ENCODE measurements at regions not wholly inside any gene's neighbourhood (a gene's known extent, or its start where the extent isn't known, plus 50 kb on each side); places are given as distances from the start of the nearest gene placed in this dataset.

- TF ChIP-seq CTCF (IDR thresholded peaks at IDR 0.05; ENCODE audit: partially characterized antibody, unreplicated experiment): no peak
Measured at GRCh38 chr5:125794922-125795321, 628.3 kb upstream of the GRAMD2B start.

GRCh38 chr5:125798307-125798706 is 624.9 kb upstream of the GRAMD2B start:
- no peak overlapping the region for H3K4me3 Mint-ChIP-seq (ENCODE audit: unreplicated experiment)
- no peak for DNase-seq
- no peaks in the 10 kb centered on the region for H3K27me3 Mint-ChIP-seq (ENCODE audit: unreplicated experiment)
- no peak for TF ChIP-seq CTCF (IDR thresholded peaks at IDR 0.05; ENCODE audit: partially characterized antibody, unreplicated experiment)
- no peak overlapping the region for H3K27ac Mint-ChIP-seq (ENCODE audit: unreplicated experiment)
- H3K9me3 Mint-ChIP-seq (ENCODE audit: unreplicated experiment): no peaks in the 10 kb centered on the region
- no peaks in the 10 kb centered on the region for H3K36me3 Mint-ChIP-seq (ENCODE audit: unreplicated experiment)
- peaks cover 2% of the 10 kb centered on the region for H3K4me1 Mint-ChIP-seq (ENCODE audit: low read depth, unreplicated experiment)

More at GRCh38 chr5:125794922-125795321, 628.3 kb upstream of the GRAMD2B start:
- Mint-ChIP-seq H3K27ac (ENCODE audit: unreplicated experiment) (no peak overlapping the region), H3K36me3 (ENCODE audit: unreplicated experiment) (no peaks in the 10 kb centered on the region), H3K4me3 (ENCODE audit: unreplicated experiment) (no peak overlapping the region), H3K27me3 (ENCODE audit: unreplicated experiment) (no peaks in the 10 kb centered on the region), H3K9me3 (ENCODE audit: unreplicated experiment) (no peaks in the 10 kb centered on the region), H3K4me1 (ENCODE audit: low read depth, unreplicated experiment) (peaks cover 2% of the 10 kb centered on the region)
- no peak for DNase-seq

DNA sequence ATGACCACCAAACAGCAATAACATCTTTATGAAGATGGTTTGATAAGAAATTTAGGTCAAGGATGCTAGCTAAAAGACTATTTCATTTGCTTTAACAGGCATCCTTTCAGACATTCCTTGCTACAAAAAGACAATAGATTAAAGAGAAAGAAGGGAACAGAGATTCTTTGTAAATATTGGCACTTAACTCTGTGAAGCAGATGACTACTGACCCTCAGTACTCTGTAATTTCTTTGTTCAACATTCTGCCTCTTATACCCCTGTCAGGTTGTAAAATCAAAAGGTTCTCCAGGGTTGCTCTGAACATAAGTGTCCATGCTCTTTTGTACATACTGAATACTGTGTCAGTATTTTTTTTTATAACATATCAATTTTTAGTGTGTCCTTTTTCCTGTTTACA is 610.6 kb upstream of the GRAMD2B start:
- DNase-seq: no peak
- no peak overlapping the region for H3K27ac Mint-ChIP-seq (ENCODE audit: unreplicated experiment)
- peaks cover 6% of the 10 kb centered on the region for H3K4me1 Mint-ChIP-seq (ENCODE audit: low read depth, unreplicated experiment)

GRCh38 chr5:125813221-125813974 is 609.8 kb upstream of the GRAMD2B start:
- Mint-ChIP-seq H3K27me3 (ENCODE audit: unreplicated experiment) (no peaks in the 10 kb centered on the region), H3K27ac (ENCODE audit: unreplicated experiment) (no peak overlapping the region), H3K4me3 (ENCODE audit: unreplicated experiment) (no peak overlapping the region), H3K36me3 (ENCODE audit: unreplicated experiment) (no peaks in the 10 kb centered on the region), H3K4me1 (ENCODE audit: low read depth, unreplicated experiment) (peaks cover 6% of the 10 kb centered on the region), H3K9me3 (ENCODE audit: unreplicated experiment) (no peaks in the 10 kb centered on the region)
- no peak for DNase-seq
- no peak for TF ChIP-seq CTCF (IDR thresholded peaks at IDR 0.05; ENCODE audit: partially characterized antibody, unreplicated experiment)

More for the DNA sequence above, 610.6 kb upstream of the GRAMD2B start:
- Mint-ChIP-seq H3K27me3 (ENCODE audit: unreplicated experiment) (no peaks in the 10 kb centered on the region), H3K36me3 (ENCODE audit: unreplicated experiment) (no peaks in the 10 kb centered on the region), H3K4me3 (ENCODE audit: unreplicated experiment) (no peak overlapping the region), H3K9me3 (ENCODE audit: unreplicated experiment) (no peaks in the 10 kb centered on the region)
- no peak for TF ChIP-seq CTCF (IDR thresholded peaks at IDR 0.05; ENCODE audit: partially characterized antibody, unreplicated experiment)

- no peaks in the 10 kb centered on the region for H3K36me3 Mint-ChIP-seq (ENCODE audit: unreplicated experiment)
- no peak for TF ChIP-seq CTCF (IDR thresholded peaks at IDR 0.05; ENCODE audit: partially characterized antibody, unreplicated experiment)
- no peaks in the 10 kb centered on the region for H3K9me3 Mint-ChIP-seq (ENCODE audit: unreplicated experiment)
- no peak overlapping the region for H3K4me3 Mint-ChIP-seq (ENCODE audit: unreplicated experiment)
- DNase-seq: no peak
- H3K27me3 Mint-ChIP-seq (ENCODE audit: unreplicated experiment): no peaks in the 10 kb centered on the region
- H3K27ac Mint-ChIP-seq (ENCODE audit: unreplicated experiment): no peak overlapping the region
- H3K4me1 Mint-ChIP-seq (ENCODE audit: low read depth, unreplicated experiment): peaks cover 6% of the 10 kb centered on the region
Measured at GRCh38 chr5:125814119-125814518, 609.1 kb upstream of the GRAMD2B start.

All from glutamatergic neuron (in vitro differentiated cells).